ENCODE measurements at regions not wholly inside any gene's neighbourhood (a gene's known extent, or its start where the extent isn't known, plus 50 kb on each side); places are given as distances from the start of the nearest gene placed in this dataset.

DNA sequence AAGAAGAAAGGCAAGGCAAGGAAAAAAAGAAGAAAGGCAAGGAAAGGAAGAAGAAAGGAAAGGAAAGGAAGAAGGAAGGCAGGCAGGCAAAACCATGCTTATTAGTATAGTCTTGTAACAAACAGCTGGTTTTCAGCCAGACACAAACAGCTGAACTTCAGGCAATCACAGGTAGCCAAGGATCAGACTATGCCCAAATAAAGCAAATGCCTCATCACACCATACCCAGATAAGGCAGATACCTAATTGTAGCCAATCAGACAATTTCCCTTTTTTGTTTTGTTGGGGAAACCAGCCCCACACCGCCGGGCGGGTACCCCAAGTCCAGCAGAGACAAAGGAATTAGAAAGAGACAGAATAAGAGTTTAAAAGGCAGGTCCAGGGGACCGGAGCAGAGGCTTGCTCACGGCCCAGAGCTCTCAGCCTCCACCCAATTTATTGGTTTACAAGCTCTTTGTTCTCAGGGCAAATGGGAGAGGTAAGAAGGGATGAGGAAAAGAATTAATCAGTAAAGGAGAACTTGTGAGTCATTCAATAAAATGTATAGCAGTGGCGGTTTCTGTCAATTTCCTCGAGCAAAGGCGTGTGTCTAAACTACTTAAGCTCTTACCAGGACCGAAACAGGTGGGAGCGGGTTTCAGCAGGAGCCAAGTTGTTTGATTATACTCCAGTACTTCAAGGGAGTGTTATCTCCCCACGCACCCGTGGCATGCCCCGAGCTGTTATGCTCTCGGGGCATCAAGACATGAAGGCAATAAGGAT is 886.8 kb downstream of the KCNT2 start:
- TF ChIP-seq, protein P1, sequence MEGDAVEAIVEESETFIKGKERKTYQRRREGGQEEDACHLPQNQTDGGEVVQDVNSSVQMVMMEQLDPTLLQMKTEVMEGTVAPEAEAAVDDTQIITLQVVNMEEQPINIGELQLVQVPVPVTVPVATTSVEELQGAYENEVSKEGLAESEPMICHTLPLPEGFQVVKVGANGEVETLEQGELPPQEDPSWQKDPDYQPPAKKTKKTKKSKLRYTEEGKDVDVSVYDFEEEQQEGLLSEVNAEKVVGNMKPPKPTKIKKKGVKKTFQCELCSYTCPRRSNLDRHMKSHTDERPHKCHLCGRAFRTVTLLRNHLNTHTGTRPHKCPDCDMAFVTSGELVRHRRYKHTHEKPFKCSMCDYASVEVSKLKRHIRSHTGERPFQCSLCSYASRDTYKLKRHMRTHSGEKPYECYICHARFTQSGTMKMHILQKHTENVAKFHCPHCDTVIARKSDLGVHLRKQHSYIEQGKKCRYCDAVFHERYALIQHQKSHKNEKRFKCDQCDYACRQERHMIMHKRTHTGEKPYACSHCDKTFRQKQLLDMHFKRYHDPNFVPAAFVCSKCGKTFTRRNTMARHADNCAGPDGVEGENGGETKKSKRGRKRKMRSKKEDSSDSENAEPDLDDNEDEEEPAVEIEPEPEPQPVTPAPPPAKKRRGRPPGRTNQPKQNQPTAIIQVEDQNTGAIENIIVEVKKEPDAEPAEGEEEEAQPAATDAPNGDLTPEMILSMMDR (IDR thresholded peaks at IDR 0.05), result no peak
- no peak for TF ChIP-seq ZFX (IDR thresholded peaks at IDR 0.05; ENCODE audit: borderline replicate concordance)

Data from 22Rv1 (cell line).